D721Med (cell line): ENCODE measurements at regions not wholly inside any gene's neighbourhood (a gene's known extent, or its start where the extent isn't known, plus 50 kb on each side); places are given as distances from the start of the nearest gene placed in this dataset.

ENCODE experiments used
- DNase-seq: peaks from one replicate; pipeline ENCODE4 v3.0.0; 2011; ENCODE audit warnings: low spot score; ENCODE audit not compliant: insufficient read length
- FAIRE-seq: peaks from 2 replicates; lab custom pipeline; 2011; peaks lifted over from hg19 to GRCh38; lab: Jason Lieb, UNC
- CTCF ChIP-seq: IDR thresholded peaks from 2 replicates; pipeline ENCODE4 v1.5.1; 2012; ENCODE audit warnings: mild to moderate bottlenecking, control low read depth; ENCODE audit not compliant: insufficient read depth; ENCODE audit errors: missing control alignments

- DNase-seq (no peak), FAIRE-seq (no peak)
- no peak for TF ChIP-seq CTCF
Observed at GRCh38 chr11:11780858-11781257, 60.9 kb upstream of the USP47 start.

GRCh38 chr11:11779975-11780374 is 61.8 kb upstream of the USP47 start:
- no peak for TF ChIP-seq CTCF
- no peak for FAIRE-seq
- no peak for DNase-seq

- TF ChIP-seq CTCF = no peak
- DNase-seq (no peak), FAIRE-seq (no peak)
Observed at GRCh38 chr11:11777897-11778296, 63.9 kb upstream of the USP47 start.

- no peak for TF ChIP-seq CTCF
- FAIRE-seq (no peak), DNase-seq (no peak)
Observed at GRCh38 chr11:11776714-11777113, 65.1 kb upstream of the USP47 start.

GRCh38 chr11:11774928-11775327 is 66.8 kb upstream of the USP47 start:
- DNase-seq (no peak), FAIRE-seq (no peak)
- no peak for TF ChIP-seq CTCF

GRCh38 chr11:11772865-11773515 is 68.8 kb upstream of the USP47 start:
- no peak for TF ChIP-seq CTCF
- DNase-seq = no peak
- no peak for FAIRE-seq

GRCh38 chr11:11770921-11771486 is 70.8 kb upstream of the USP47 start:
- no peak for DNase-seq
- TF ChIP-seq CTCF = no peak
- FAIRE-seq = no peak
